ENCODE measurements at regions not wholly inside any gene's neighbourhood (a gene's known extent, or its start where the extent isn't known, plus 50 kb on each side); places are given as distances from the start of the nearest gene placed in this dataset.

- Histone ChIP-seq H3K36me3 (ENCODE audit: insufficient read depth, low read length) (no peaks in the 10 kb centered on the region), H3K4me1 (ENCODE audit: insufficient read depth, low read length) (no peaks in the 10 kb centered on the region), H3K27ac (ENCODE audit: low read length) (no peak overlapping the region), H3K9me3 (ENCODE audit: insufficient read depth, low read length, severe bottlenecking) (no peaks in the 10 kb centered on the region), H3K9ac (ENCODE audit: low read depth, low read length) (no peak overlapping the region), H3K4me3 (ENCODE audit: low read depth in 1 of 2, low read length in 2 of 2) (no peak overlapping the region), H3K27me3 (ENCODE audit: insufficient read depth, low read length, poor library complexity) (no peaks in the 10 kb centered on the region), H4K20me1 (ENCODE audit: insufficient read depth, low read length) (no peaks in the 10 kb centered on the region), H3K79me2 (ENCODE audit: insufficient read depth, low read length) (no peaks in the 10 kb centered on the region), H3K4me2 (ENCODE audit: insufficient read depth, low read length) (no peak overlapping the region), H2AFZ (ENCODE audit: low read depth, low read length) (no peak overlapping the region)
- no peak for TF ChIP-seq EZH2 (IDR thresholded peaks at IDR 0.05; ENCODE audit: borderline replicate concordance, low read depth, low read length, severe bottlenecking)
- TF ChIP-seq, protein P1, sequence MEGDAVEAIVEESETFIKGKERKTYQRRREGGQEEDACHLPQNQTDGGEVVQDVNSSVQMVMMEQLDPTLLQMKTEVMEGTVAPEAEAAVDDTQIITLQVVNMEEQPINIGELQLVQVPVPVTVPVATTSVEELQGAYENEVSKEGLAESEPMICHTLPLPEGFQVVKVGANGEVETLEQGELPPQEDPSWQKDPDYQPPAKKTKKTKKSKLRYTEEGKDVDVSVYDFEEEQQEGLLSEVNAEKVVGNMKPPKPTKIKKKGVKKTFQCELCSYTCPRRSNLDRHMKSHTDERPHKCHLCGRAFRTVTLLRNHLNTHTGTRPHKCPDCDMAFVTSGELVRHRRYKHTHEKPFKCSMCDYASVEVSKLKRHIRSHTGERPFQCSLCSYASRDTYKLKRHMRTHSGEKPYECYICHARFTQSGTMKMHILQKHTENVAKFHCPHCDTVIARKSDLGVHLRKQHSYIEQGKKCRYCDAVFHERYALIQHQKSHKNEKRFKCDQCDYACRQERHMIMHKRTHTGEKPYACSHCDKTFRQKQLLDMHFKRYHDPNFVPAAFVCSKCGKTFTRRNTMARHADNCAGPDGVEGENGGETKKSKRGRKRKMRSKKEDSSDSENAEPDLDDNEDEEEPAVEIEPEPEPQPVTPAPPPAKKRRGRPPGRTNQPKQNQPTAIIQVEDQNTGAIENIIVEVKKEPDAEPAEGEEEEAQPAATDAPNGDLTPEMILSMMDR (IDR thresholded peaks at IDR 0.05; ENCODE audit: borderline replicate concordance, extremely low read depth, low read length, poor library complexity, severe bottlenecking), result no peak
- no peak for DNase-seq
- no peak for ATAC-seq (ENCODE audit: insufficient read depth, low read depth)
These were observed 379.5 kb downstream of the TMEM232 start for GRCh38 chr5:110346893-110347358.

DNA sequence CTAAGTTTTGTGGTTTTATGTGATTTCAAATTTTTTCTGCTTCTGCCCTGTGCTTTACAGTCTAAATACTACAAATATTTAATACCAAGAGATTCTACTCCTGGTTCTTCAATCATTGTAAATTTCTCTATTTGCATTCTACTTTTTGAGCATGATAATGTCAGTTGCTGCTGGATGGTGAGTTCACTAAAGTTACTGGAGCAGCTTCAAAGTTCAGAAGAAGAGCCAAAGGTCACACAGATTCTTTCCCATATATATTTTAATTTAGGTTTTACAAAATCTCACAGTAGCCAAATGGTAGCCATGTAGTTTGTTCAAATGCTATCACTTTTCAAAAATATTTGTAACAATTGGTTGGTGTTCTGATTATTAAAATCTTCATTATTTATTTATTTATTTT, 378.7 kb downstream of the TMEM232 start:
- no peak overlapping the region for H2AFZ ChIP-seq (ENCODE audit: low read depth, low read length)
- no peaks in the 10 kb centered on the region for H3K27me3 ChIP-seq (ENCODE audit: insufficient read depth, low read length, poor library complexity)
- no peak overlapping the region for H3K9ac ChIP-seq (ENCODE audit: low read depth, low read length)
- no peaks in the 10 kb centered on the region for H3K79me2 ChIP-seq (ENCODE audit: insufficient read depth, low read length)
- H3K4me1 ChIP-seq (ENCODE audit: insufficient read depth, low read length), result no peaks in the 10 kb centered on the region
- H3K4me2 ChIP-seq (ENCODE audit: insufficient read depth, low read length), result no peak overlapping the region
- no peaks in the 10 kb centered on the region for H3K9me3 ChIP-seq (ENCODE audit: insufficient read depth, low read length, severe bottlenecking)
- no peak overlapping the region for H3K27ac ChIP-seq (ENCODE audit: low read length)
- no peak overlapping the region for H3K4me3 ChIP-seq (ENCODE audit: low read depth in 1 of 2, low read length in 2 of 2)
- TF ChIP-seq, protein P1 (IDR thresholded peaks at IDR 0.05; ENCODE audit: borderline replicate concordance, extremely low read depth, low read length, poor library complexity, severe bottlenecking), result no peak
- no peak for TF ChIP-seq EZH2 (IDR thresholded peaks at IDR 0.05; ENCODE audit: borderline replicate concordance, low read depth, low read length, severe bottlenecking)
- ATAC-seq (ENCODE audit: insufficient read depth, low read depth) (no peak), DNase-seq (no peak)
- H4K20me1 ChIP-seq (ENCODE audit: insufficient read depth, low read length), result no peaks in the 10 kb centered on the region
- no peaks in the 10 kb centered on the region for H3K36me3 ChIP-seq (ENCODE audit: insufficient read depth, low read length)

DNA sequence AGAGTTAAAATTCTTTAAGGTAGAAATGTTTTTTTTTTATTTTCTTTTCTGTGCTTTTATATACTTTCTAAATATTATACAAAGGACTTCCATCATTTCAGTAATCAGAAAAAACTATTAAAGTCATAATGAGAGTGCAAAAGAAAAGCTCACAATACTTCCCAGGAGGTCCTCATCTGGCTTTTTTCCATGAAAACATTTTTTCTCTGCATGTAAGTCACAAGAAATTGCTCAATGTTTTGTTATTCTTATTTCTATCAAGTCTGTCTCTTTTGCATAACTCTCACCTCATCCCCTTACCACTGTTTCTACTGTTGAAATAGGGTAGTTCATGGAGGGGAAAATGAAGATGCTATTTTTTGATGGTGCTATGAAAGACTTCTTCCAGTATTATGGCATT, 375.0 kb downstream of the TMEM232 start:
- no peaks in the 10 kb centered on the region for H3K79me2 ChIP-seq (ENCODE audit: insufficient read depth, low read length)

More for the DNA sequence above, 375.0 kb downstream of the TMEM232 start:
- Histone ChIP-seq H4K20me1 (ENCODE audit: insufficient read depth, low read length) (no peaks in the 10 kb centered on the region), H3K4me3 (ENCODE audit: low read depth in 1 of 2, low read length in 2 of 2) (no peak overlapping the region), H3K27ac (ENCODE audit: low read length) (no peak overlapping the region), H3K4me1 (ENCODE audit: insufficient read depth, low read length) (no peaks in the 10 kb centered on the region), H3K27me3 (ENCODE audit: insufficient read depth, low read length, poor library complexity) (no peaks in the 10 kb centered on the region), H3K36me3 (ENCODE audit: insufficient read depth, low read length) (no peaks in the 10 kb centered on the region), H3K4me2 (ENCODE audit: insufficient read depth, low read length) (no peak overlapping the region), H3K9ac (ENCODE audit: low read depth, low read length) (no peak overlapping the region), H3K9me3 (ENCODE audit: insufficient read depth, low read length, severe bottlenecking) (no peaks in the 10 kb centered on the region), H2AFZ (ENCODE audit: low read depth, low read length) (no peak overlapping the region)
- no peak for TF ChIP-seq EZH2 (IDR thresholded peaks at IDR 0.05; ENCODE audit: borderline replicate concordance, low read depth, low read length, severe bottlenecking)
- TF ChIP-seq, protein P1 (IDR thresholded peaks at IDR 0.05; ENCODE audit: borderline replicate concordance, extremely low read depth, low read length, poor library complexity, severe bottlenecking), result no peak
- DNase-seq, result no peak
- no peak for ATAC-seq (ENCODE audit: insufficient read depth, low read depth)

Data from DND-41 (cell line).